NCI-H82 treated with DMSO at 0.1 percent for 48 hours (cell line): ENCODE measurements at regions not wholly inside any gene's neighbourhood (a gene's known extent, or its start where the extent isn't known, plus 50 kb on each side); places are given as distances from the start of the nearest gene placed in this dataset.
"Not testable (repeated sequence)": the region's sequence is repeated elsewhere in the genome, so short reads cannot be mapped to it uniquely, and the experiment has no call there.

Source experiments
- DNase-seq: peaks from one replicate; lab custom pipeline; 2025; ENCODE audit not compliant: unreplicated experiment; lab: John Stamatoyannopoulos, UW

DNA sequence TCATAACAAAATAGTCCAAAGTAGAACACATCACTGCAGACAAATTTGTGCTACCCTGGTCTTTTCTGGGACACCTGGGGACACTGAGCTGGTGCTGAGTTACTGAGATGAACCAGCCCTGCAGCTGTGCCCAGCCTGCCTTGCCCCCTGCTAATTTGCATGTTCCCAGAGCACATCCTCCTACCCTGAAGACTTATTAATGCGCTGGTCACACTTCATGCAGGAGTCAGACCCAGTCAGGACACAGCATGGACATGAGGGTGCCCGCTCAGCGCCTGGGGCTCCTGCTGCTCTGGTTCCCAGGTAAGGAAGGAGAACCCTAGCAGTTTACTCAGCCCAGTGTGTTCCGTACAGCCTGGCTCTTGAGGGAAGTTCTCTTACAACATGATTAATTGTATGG, 1518.3 kb downstream of the RPIA start:
- DNase-seq, result no peak

DNA sequence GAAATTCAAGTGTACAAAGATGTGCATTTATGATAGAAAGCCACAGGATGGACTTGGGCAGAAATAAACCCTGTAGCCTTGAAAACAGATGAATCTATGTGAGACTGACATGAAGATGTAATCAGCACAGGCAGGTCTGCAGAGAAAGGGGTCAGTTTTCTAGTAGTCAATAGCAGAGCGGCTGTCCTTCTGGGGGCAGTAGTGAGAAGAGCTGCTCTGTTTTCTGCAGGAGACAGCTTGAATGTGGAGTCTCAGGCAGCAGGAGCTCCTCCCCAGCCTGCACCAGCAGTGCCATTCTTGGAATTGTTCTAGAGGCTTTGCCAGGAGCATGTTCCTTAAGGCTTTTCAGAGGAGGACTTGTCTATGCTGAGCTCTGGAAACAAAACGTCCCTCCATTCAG, 1524.4 kb downstream of the RPIA start:
- DNase-seq, result not testable (repeated sequence)

DNA sequence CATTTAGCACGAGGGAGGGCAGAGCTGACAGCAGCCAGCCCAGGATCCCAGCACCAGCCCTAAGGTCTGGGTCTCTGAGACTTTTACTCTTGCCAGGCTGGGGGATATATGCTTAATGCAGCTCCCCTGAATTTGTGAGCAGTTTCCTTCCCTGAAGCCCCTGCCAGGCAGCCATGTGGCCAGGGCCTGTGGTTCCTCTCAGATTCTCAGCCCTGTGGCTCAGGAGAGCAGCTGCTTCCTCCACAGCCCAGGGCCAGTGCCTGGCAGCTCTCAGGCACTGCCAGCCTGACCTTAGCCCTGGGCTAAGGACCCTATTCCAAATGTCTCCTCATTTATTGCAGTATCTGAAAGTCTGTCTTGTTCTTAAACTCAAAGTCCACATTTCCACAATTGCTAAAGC, 1525.3 kb downstream of the RPIA start:
- not testable (repeated sequence) for DNase-seq

DNA sequence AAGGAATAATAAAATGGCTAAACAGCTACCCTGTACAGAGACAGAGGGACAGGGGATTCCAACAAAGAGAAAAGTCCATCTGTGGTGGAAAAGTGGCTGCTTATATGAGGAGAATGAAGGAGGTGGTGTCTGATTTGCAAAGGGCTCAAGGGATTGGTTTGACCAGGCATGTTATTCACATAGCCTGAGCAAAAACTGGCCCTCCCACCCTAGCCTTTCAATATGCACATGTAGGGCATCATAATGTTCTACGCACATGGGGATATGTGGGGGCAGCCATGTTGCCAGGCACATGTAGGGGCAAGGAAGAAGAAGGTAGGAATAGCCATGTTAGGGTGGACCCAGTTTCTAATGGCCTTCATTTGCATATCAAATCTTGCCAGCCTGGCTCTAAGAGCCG, 1527.1 kb downstream of the RPIA start:
- DNase-seq, result not testable (repeated sequence)

DNA sequence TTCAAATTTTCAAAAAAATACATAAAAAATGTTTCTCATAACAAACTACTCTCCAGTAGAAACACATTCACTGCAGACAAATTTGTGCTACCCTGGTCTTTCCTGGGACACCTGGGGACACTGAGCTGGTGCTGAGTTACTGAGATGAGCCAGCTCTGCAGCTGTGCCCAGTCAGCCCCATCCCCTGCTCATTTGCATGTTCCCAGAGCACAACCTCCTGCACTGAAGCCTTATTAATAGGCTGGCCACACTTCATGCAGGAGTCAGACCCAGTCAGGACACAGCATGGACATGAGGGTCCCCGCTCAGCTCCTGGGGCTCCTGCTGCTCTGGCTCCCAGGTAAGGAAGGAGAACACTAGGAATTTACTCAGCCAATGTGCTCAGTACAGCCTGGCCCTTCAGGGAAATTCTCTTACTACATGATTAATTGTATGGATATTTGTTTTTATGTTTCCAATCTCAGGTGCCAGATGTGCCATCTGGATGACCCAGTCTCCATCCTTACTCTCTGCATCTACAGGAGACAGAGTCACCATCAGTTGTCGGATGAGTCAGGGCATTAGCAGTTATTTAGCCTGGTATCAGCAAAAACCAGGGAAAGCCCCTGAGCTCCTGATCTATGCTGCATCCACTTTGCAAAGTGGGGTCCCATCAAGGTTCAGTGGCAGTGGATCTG, 1529.3 kb downstream of the RPIA start:
- not testable (repeated sequence) for DNase-seq

DNA sequence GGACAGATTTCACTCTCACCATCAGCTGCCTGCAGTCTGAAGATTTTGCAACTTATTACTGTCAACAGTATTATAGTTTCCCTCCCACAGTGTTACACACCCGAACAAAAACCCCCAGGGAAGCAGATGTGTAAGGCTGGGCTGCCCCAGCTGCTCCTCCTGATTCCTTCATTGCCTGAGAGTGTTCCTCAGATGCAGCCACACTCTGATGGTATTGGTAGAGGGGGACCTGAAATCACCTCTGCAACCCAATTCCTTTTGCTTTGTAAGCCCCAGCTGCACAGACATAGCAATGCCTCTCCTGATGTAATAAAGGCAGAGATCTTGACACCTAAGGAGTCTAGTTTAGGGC, 1529.8 kb downstream of the RPIA start:
- no peak for DNase-seq

DNA sequence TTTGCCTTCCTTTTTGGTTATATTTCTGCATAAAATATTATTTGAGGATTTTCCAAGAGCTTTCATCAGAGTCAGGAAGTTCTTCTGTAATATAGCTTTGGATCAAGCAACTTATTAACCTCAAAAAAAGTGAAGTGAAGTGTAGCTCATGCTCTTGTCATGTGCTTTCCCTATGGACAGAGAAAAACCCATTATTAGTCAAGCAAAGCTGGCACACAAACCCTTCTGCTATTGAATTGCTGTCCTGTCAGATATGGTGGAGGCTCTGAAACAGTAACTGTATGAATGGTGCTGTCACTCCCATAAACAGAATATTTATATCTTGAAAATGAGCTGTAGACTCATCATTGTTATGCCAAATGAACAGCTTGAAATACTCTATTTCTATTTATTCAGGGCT, 1533.3 kb downstream of the RPIA start:
- DNase-seq, result not testable (repeated sequence)

DNA sequence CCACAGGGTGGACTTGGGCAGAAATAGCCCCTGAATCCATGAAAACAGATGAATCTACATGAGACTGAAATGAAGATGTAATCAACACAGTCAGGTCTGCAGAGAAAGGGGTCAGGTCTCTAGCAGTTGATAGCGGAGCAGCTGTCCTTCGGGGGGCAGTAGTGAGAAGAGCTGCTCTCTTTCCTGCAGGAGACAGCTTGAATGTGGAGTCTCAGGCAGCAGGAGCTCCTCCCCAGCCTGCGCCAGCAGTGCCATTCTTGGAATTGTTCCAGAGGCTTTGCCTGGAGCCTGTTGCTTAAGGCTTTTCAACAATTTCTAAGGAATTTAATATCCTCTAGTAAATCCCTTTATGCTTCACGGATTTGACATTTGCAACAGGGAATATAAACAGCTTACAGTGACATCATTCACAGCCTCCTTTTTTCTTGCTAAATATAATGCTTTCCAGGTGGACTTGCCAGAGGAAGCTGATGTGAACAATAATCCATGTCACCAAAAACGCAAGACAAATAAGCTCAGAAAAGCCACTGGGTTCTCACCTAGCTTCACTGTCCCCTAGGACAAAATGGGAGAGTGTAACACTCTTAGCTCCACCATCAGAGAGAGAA, 1535.1 kb downstream of the RPIA start:
- not testable (repeated sequence) for DNase-seq

DNA sequence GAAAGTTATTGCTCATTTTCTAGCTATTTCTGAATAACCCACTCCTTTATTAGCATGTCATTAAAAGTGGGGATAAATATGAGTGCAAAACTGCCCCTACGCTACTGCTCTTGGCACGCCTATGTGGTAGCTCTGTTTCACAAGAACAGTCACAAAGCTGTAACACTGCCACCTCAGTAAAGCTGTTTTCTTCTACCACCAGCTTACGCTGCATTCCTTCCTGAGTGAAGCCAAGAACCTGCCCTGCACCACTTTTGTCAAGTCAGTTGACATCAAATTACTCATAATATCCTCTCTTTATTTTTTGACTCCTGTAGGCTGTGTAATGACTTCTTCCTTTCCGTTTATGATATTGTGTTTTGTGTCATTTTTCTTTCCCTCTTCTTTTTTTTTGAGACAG, 1539.7 kb downstream of the RPIA start:
- DNase-seq, result not testable (repeated sequence)

DNA sequence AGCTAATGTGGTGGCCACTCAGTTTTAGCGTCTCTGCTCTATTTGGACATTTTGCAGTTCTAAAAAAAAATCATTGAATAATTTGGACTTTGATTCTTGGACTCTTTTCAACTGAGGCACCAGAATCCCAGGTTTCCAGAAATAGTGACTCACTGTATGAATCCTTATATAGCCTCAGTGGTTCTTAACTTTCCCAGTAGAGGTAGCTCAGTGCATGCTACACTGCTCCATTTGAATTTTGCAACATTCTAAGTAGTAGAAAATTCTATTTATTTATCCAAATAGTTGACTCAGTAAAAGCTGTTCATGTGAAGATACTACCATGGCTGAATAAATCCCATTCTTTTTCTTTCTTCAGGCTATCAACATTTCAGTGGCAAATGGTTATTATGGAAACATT, 1544.0 kb downstream of the RPIA start:
- DNase-seq, result not testable (repeated sequence)

DNA sequence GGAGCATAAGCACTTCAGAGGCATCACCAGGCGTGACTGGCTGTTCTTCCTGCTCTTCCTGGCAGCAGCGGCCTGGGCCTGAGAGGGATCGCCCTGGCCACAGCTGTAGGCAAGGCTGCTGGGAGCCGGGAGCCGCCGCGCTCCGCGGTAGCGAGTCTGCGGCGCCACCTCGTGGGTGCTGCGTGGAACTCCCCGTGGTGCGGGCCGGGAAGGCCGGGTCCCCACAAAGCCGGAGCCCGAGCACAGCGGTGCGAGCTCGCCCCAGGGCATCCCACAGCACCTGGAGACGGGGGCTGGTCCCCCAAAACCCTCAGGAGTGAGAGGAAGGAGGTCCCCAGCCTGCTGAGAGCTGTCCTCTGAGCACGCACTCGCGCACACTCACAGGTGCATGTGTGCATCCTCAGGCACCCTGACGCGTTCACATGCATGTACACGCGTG, 1546.5 kb downstream of the RPIA start:
- not testable (repeated sequence) for DNase-seq

DNA sequence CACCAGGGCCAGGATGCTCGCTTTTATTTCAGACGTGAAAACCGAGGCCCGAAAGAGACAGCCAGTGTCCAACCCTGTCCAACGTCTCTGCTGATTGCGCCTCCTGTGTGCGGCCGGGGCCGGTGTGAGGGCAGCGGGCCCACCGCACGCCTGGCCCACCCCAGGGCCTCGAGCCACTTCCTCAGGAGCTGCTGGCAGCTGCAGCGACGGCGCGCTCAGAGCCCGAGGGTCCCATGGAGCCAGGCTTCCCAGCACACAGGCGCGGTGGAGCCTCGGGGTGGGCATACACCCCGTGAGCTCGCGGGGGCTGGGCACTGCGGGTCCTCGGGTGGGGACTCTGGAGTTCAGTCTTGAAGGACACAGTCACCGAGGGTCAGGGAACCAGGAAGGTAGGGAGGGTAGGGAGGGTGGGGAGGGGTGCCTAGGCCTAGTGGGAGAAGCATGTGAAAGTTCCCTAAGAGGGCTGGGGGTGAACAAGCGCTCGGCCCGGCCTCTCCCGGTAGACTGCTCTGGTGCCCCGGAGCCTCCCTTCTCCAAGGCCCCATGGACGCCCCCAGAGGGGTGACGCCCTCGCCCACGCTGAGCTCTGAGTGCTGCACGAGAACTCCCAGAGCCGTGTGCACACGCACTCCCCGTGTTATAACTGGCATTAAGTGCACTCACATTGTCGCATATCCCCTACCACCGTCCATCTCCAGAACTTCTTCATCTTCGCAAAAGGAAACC, 1547.2 kb downstream of the RPIA start:
- not testable (repeated sequence) for DNase-seq

DNA sequence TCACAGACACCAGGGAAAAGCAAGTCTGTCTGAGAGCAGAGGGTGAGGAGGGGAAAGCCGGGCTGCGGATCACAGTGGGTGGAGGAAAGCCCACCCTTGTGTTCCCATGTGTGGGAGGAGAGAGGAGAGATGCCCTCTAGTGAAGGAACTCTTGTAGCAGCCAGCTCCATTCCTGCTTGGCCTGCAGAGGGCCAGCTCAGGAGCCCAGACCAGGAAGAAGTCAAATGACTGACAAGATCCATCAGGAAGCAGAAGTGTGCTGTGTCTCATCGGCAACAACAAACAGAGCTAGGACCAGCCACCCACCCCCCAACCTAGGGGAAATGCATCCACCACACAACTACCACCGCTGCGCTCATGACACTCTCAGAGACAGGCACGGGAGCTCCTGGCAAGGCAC, 1548.3 kb downstream of the RPIA start:
- not testable (repeated sequence) for DNase-seq

DNA sequence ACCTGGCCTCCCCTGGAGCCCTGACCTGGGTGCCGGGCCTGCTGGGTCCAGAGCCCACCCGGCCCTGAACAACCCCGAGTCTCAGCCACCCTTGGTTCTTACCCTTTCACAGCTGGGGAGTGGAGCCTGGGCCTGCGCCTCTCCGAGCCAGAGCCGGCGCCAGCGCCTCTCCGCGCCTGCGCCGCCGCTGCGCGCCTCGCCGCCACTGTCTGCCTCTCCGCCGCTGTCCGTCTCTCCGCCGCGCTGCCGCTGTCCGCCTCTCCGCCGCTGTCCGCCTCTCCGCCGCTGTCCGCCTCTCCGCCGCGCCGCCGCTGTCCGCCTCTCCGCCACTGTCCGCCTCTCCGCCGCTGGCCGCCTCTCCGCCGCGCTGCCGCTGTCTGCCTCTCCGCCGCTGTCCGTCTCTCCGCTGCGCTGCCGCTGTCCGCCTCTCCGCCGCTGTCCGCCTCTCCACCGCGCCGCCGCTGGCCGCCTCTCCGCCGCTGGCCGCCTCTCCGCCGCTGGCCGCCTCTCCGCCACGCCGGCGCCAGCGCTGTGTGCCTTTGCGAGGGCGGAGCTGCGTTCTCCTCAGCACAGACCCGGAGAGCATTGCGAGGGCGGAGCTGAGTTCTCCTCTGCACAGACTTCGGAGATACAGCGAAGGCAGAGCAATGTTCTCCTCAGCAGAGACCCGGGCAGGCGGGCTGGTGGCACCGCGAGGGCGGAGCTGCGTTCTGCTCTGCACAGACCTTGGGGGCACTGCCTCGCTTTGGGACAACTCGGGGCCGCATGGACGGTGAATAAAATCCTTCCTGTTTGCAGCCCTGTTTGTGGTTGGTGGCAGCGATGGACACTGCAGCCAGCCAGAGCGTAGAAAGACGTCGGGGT, 1553.7 kb downstream of the RPIA start:
- not testable (repeated sequence) for DNase-seq

DNA sequence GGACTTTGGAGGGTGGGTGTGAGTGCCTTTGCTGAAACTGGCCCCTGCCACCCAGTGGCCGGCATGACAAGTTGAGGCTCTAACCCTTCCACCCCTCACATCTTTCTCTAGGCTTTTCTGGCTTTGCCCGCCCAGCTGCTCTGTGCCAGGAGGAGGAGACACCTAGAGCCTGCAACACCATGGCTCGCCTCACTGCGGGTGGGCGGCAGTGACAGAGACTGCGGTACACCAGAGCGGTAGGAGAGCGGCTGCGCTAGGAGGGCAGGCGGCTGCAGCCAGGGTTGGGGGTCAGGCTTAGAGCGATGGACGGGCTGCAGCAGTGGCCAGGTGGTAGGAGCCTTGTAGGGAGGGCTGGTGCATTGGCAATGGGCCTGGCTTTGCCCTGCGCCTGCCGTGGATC, 1556.9 kb downstream of the RPIA start:
- DNase-seq, result not testable (repeated sequence)

DNA sequence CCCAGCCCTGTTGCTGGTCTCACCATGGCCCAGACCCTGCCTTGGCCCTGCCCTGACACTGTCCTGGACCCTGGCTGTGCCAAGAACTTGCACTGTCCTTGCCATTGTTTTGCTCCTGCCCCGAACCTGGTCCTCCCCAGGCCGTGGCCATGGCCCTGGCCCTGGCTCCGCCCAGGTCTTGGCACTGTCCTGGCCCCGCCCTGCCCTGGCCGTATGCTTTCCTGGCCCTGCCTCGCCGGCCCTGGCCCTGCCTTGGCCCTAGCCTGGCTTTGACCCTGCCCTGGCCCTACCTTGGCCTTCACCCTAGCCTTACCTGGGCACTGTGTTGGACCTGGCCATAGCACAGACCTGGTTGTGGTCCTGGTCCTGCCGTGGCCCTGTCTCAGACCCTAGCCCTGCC, 1558.9 kb downstream of the RPIA start:
- DNase-seq, result not testable (repeated sequence)

DNA sequence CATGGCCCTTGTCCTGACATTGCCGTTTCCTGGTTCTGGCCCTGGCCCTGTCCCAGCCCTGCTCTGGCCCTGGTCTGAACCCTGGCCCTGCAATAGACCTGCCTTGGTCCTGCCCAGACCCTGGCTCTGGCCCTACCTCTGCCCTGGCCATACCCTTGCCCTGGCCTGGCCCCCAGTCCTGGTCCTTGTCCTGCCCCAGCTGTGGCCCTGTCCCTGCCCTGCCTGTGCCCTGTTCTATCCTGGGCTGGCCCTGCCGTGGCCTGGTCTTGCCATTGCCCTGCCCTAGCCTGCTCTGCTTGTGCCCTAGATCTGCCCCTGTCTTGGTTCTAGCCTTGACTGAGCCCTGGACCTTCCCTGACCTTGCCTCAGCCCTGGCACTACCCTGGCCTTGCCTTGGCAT, 1560.1 kb downstream of the RPIA start:
- DNase-seq, result not testable (repeated sequence)

DNA sequence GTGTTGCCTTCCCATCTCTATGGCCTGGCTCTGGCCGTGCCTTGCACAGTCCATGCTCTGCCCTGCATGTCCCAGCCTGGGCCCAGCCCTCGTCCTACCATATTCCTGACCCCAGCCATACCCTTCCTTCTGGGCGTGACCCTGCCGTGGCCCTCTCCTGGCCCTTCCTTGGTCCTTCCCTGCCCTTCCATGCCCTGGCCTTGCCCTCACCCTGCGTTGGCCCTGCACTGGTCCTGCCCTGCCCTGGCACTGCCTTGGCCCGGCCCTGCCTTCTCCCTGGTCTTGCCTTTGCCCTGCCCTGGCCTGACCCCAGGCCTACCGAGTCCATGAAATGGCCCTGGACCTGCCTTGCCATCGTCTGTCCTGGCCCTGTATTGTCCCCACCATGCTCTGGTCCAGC, 1561.8 kb downstream of the RPIA start:
- DNase-seq, result not testable (repeated sequence)

DNA sequence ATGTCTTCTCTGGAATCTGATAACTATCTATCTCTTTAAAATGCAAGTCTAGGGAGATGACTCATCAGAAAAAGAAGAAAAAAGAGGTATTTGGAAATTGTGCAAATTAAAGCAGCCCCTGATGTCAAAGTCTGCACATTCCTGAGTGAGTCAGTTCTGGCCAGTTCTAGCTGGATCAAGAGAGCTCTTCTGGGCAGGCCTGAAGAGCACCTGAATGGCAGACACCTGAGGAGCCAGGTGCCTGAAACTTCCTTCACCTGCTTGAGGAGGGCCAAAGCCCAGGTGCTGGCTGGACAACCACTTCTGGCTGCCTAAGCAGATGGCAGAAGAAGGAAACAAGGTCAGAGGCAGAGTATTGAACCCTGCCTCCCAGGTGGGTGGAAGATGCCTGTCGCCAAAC, 1575.4 kb downstream of the RPIA start:
- not testable (repeated sequence) for DNase-seq

DNA sequence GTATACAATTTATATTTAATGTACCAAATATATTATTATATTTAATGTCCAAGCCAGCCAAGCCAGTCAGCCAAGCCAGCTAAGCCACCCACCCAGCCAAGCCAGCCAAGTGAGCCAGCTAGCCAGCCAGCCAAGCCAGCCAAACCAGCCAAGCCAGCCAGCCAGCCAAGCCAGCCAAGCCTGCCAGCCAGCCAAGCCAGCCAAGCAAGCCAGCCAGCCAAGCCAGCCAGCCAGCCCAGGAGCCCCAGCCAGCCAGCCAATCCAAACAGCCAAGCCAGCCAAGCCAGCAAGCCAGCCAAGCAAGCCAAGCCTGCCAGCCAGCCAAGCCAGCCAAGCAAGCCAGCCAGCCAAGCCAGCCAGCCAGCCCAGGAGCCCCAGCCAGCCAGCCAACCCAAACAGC, 1596.3 kb downstream of the RPIA start:
- DNase-seq, result not testable (repeated sequence)

DNA sequence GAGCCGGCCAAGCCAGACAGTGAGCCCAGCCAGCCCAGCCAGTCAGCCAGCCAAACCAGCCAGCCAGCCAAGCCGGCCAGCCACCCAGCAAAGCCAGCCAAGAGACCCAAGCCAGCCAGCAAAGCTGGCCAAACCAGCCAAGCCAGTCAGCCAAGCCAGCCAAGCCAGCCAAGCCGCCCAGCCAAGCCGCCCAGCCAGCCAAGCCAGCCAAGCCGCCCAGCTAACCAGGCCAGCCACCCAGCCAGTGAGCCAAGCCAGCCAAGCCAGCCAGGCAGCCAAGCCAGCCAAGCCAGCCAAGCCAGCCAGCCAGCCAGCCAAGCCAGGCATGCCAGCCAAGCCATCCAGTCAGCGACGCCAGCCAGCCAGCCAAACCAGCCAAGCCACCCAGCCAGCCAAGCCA, 1596.9 kb downstream of the RPIA start:
- not testable (repeated sequence) for DNase-seq
